ENCODE measurements at regions not wholly inside any gene's neighbourhood (a gene's known extent, or its start where the extent isn't known, plus 50 kb on each side); places are given as distances from the start of the nearest gene placed in this dataset.

GRCh38 chr2:19491796-19492195 is 133.4 kb upstream of the OSR1 start:
- no peak for DNase-seq

- DNase-seq = no peak
These were observed 132.5 kb upstream of the OSR1 start for GRCh38 chr2:19490846-19491435.

DNA sequence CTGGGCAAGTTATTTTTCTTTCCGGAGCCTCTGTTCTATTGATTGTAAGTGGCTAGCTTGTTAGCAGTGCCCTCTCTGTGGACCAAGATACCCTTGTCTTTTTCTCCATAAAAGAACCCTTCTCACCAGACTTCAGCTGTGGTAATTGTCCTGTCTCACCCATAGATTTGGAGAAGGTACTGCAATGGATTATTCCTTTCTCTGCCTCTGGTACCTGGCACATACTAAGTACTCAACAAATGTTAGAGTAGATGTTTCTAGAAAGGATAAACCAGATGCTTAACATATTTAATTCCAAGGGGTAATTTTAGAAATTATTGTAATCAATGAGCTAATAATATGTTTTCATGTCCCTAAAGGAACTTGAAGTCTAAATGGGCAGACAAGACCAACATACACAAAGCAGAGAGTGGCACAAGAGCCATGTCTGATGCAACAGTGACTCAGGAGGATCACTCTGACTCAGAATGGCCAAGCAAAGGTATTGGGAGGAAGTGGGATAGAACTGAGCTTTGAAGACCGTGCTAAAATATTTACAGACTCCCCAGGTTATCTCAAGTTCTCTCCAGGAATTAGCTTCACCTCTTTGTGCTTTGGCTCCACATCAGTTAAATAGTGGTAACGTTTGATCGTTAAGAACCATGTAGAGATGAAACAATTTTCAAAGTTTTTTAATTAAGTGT is 129.7 kb upstream of the OSR1 start:
- no peak for DNase-seq

DNA sequence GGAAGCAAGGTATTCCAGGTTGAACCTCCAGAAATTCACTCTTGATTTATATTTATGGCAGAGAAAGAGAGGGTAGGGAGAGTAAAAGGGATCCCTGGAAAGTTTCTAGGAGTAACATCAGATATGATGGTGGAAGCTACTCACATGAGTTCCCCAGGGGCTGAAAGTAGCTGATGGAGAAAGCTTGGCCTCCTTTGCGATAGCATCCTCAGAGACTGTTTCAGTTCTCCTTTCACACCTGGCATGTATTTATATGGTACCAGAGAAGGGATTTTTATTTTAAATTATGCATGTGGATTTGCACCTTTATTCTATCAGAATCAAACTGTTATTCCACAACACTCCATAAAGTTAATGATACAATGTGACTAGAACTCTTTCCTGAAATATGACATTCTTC is 126.3 kb upstream of the OSR1 start:
- no peak for DNase-seq

DNA sequence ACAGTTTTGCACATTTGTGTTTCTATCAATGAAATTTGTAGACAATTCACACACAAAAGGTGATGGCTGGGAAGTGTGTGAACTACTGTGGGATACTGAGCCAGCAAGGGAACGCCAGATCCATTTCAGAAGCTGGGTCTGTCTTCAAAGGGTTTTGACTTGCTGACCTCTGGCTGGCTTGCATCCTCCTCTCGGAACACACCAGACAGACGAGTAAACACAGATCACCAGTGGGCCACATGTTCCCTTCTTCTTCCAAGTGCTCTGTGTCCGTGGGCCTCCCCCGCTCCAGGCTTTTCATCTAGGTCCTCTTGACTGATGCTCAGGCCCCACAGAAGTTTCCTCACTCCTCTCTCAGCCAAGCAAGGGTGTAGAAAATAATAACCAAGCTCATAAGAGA is 122.2 kb upstream of the OSR1 start:
- DNase-seq = no peak

DNA sequence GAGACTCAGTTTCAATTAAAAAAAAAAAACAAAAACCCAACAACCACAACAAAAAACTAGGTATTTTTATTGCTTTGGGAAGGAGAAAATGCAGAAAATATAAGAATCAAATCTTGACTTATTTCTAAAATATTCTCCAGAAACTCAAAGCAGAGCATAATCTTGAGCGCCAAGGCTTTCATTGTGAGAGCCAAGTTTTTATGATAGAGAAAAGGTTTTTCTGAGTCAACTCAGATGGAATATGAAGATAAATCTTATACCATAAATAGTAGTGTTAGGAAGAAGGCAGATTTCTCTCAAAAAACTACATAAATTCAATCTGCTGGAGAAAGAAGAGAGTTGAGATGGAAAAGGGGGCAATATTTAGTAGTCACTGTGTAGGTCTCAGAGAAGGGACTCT is 121.2 kb upstream of the OSR1 start:
- no peak for DNase-seq

DNA sequence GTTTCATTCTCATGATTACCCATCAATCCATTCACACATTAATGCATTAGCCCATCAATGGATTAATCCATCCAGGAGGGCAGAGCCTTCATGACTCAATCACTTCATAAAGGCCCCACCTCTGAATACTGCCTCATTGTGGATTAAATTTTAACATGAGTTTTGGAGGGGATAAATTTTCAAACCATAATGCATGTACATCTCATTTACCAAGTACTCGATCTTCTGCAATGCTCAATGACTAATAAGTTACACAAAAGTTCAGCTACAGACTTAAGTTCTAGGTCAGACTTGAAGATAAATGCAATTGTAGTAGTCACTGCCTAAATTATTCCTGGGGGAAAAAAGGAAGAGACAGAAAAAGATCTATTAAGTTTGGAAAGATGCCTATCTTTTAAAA is 120.0 kb upstream of the OSR1 start:
- no peak for DNase-seq

GRCh38 chr2:19476327-19476726 is 117.9 kb upstream of the OSR1 start:
- no peak for DNase-seq

DNA sequence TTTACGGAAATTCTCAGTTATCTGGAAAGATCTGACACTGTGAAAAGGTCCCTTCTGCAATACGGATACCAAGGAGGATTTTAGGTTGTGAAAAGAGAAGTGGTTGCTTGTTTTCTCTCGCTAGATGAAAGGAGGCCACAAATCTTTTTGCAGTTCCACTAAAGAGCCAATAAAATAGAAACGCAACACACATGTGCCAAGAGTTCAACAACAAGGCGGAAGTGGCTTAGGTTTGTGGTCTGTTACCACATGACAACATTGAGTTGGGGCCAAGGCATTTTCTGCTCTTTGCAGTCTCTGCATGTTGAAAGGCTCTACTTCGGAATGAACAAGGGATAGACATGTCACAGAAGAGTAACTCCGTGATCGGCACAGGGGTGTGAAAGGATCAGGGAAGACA is 115.7 kb upstream of the OSR1 start:
- DNase-seq = no peak

DNA sequence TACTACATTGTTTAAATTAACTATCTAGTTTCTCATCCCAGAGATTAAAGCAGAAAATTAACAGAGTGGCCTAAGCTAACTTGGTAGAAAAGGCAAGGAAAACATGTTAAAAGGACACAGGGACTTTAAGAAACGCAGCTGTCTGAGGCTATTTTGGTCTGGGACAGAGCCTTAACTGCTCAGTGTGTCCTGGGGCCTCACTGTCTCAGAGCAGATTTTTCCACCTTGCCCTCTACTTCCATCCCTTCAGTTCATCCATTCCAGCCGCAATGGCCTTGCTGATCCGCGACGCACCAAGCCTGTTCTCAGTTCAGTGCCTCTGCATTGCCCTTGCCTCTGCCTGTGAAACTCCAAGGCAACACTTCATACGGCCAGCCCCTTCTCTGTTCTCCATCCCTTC is 114.9 kb upstream of the OSR1 start:
- no peak for DNase-seq

GRCh38 chr2:19472391-19472978 is 114.1 kb upstream of the OSR1 start:
- no peak for DNase-seq

DNA sequence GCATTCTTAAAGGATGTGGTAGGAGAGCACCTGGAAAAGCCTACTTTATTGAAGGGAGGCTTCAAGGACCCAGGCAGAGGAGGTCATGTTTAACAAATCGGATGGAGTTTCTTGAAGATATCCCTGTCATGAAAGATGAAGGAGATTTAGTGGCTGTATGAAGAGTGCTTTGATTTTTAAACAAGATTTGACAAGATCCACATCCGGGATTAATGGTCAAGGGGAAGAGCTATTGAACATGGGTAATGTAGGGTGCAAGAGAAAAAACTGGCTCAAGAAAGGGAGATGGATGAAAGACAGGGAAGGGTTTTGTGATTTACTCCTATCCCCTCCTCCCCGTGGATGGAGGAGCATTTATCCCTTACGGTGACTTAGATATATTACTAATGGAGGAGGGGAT is 113.1 kb upstream of the OSR1 start:
- DNase-seq = no peak

DNA sequence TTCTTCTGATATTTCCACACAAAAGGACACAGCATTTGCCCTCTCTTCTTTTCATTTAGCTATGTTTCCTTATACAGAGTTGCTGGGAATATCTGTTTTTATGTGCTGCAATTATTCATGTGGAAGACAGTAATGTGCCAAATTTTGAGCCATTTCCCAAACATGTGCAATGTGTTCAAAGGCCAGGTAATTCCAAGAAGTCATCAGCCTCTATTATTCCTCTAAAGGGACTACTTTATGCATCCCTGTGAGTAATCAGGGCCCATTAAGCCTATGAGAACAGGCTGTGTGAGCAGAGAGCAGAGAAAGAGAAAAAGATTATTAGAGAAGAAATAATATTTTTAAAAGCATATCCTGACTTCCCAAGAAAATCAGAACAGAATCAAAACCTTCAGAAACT is 107.6 kb upstream of the OSR1 start:
- no peak for DNase-seq

GRCh38 chr2:19462256-19462645 is 103.8 kb upstream of the OSR1 start:
- no peak for DNase-seq

- DNase-seq = no peak
These were observed 103.3 kb upstream of the OSR1 start for GRCh38 chr2:19461504-19462255.

DNA sequence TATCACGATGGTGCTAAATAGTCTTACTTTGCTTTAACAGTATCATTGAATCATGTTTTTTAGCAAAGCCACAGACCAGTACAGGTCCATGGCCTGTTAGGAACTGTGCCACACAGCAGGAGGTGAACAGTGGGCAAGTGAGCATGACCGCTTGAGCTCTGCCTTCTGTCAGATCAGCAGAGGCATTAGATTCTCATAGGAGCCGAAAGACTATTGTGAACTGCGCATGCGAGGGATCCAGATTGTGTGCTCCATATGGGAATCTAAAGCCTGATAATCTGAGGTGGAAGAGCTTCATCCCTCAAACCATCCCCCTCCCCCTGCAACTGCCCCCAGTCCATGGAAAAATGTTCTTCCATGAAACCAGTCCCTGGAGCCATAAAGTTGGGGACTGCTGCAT is 102.3 kb upstream of the OSR1 start:
- DNase-seq = no peak

DNA sequence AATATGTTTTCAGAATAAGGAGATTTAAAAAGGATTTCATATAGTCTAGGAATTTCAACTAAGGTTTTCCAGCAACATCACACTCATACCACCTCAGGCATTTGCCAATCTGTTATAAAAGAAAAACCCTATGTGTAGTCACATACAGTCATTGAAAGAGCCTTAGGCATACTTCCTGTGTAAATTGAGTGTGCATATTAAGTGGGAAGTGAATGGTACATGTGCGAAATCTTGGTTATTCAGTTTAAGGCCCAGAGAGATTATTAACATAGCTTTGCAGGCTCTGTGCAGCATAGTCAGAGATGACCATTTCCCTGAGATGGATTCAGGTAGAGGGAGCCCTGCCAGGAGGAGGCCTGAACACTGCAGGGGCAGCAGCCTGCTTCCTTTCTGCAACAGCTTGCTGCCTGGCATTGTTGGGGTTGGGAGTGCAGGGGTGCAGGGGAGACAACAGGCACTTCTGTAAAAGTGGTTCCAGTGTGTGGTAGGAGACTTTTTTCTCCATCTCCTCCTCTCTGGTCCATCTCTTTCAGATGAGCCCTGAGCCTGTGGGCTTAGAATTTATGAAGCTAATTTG is 100.1 kb upstream of the OSR1 start:
- DNase-seq = no peak

GRCh38 chr2:19457809-19458208 is 99.4 kb upstream of the OSR1 start:
- DNase-seq = no peak

DNA sequence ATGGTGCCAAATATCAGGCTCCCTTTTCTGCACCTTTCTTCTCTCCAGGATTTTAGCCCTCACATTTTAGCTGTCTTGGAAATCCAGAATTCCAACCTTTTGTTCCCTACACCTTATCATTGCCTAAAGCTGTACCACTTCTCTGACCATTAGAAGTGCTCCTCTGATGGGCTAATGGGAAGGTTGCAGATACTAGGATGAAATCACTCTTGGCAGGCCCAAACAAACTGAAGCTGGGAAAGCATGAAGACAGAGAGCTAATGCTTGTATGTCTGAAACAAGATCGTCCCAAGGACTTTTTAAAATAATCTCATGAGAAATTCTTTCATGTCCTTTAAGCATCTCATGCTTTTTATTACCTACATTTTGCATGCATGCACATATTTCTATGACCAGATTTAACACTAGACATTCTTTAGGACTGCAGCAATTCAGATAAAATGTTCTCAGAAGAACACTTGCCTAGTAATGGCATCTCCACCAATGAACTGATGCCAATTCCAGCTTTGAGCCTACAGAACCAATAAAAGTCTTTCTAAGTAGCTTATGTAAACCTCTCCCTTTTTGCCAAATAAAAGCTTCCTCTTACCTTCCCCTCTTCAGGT is 98.4 kb upstream of the OSR1 start:
- DNase-seq = no peak

- DNase-seq = no peak
These were observed 95.7 kb upstream of the OSR1 start for GRCh38 chr2:19454125-19454524.

DNA sequence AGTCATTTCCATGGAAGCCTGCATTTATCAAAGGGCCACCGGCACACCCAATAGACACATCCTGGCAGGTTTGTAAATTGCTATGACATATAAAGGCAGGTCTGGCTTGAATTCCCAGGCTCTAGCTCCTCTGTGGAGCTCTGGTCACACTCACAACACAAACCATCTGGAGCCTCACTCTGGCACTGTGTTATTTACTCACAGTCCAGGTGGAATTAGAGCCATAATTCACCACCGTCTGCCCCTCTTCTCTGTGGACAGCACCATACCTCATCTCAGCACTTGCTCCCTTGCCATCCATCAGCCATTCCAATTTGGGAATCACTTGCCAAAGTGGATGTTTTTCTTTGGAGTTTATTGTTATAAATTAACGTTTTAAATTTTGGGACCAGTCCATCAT is 84.3 kb upstream of the OSR1 start:
- DNase-seq = no peak

DNA sequence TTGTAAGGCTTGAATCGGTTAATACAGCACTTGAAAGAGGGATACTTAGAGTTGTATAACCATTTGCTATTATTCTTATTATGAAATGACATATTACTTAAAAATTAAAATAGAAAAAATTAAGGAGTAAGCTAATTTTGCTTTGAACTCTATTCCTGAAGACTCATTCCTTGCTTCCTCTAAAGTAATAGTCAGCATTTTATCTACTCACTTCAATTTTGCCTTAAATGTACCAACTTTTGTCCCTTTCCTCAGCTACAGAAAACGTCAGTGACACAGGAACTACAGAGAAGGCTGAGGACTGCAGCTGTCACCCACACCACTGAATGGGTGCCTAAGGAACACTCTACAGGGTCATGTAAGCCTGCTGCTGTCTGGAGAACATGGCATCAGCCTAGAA is 80.7 kb upstream of the OSR1 start:
- no peak for DNase-seq
